CD4-positive, alpha-beta T cell (primary cell): ENCODE measurements at regions not wholly inside any gene's neighbourhood (a gene's known extent, or its start where the extent isn't known, plus 50 kb on each side); places are given as distances from the start of the nearest gene placed in this dataset.

ENCODE experiments used
- ATAC-seq: fragments of 200-7000 bp; cut with Tn5 transposase; one replicate; pipeline ENCODE4 v1.10.0; 2022; ENCODE audit warnings: mild to moderate bottlenecking; ENCODE audit not compliant: poor library complexity
- CTCF ChIA-PET: fragments of 350-600 bp; sonication (Branson Sonifier 250); formaldehyde crosslinking; loops from one replicate; lab custom pipeline; 2021; ENCODE audit warnings: antibody characterized with exemption, inconsistent platforms; lab: Charles Lee
- POLR2A ChIA-PET: fragments of 350-600 bp; sonication (Branson Sonifier 250); formaldehyde crosslinking; loops from one replicate; lab custom pipeline; 2021; ENCODE audit warnings: antibody characterized with exemption, inconsistent platforms; lab: Charles Lee
- DNase-seq, 14 experiments: peaks; one replicate each; pipeline ENCODE4 v3.0.0-alpha.2; 2013 to 2020; ENCODE audit warnings: mixed read lengths in 2 of 14
- H3K27ac ChIP-seq, 2 donors: one replicate each; pipeline versions ENCODE4 v1.5.1 to v1.7.0; 2013; ENCODE audit warnings: low read length in 2 of 2, low read depth in 1 of 2, mild to moderate bottlenecking in 1 of 2
- H3K27me3 ChIP-seq, 2 experiments: 1 replicate in 1 of 2; 2 replicates in 1 of 2; pipeline versions ENCODE4 v1.6.1 to v1.7.0; 2013; ENCODE audit warnings: low read length in 2 of 2, control low read depth in 1 of 2, mild to moderate bottlenecking in 1 of 2, moderate library complexity in 1 of 2; ENCODE audit not compliant: insufficient read depth in 2 of 2, control insufficient read depth in 1 of 2
- H3K36me3 ChIP-seq: one replicate; pipeline ENCODE4 v1.6.1; 2013; ENCODE audit warnings: low read length, control low read depth; ENCODE audit not compliant: insufficient read depth
- H3K4me1 ChIP-seq: one replicate; pipeline ENCODE4 v1.6.1; 2013; ENCODE audit warnings: low read length, control low read depth; ENCODE audit not compliant: insufficient read depth
- H3K4me3 ChIP-seq: one replicate; pipeline ENCODE4 v1.5.1; 2013; ENCODE audit warnings: mild to moderate bottlenecking, low read length, moderate library complexity
- H3K9me3 ChIP-seq, 2 experiments: 1 replicate in 1 of 2; 2 replicates in 1 of 2; pipeline versions ENCODE4 v1.6.1 to v1.7.0; 2013; ENCODE audit warnings: low read length in 2 of 2, mild to moderate bottlenecking in 2 of 2, control low read depth in 1 of 2, moderate library complexity in 1 of 2; ENCODE audit not compliant: control insufficient read depth in 1 of 2, insufficient read depth in 1 of 2
- H3K27ac Mint-ChIP-seq: one replicate; pipeline ENCODE4 v1.8.0; 2020; ENCODE audit warnings: mixed read lengths
- H3K27me3 Mint-ChIP-seq: one replicate; pipeline ENCODE4 v1.8.0; 2021; ENCODE audit warnings: mixed read lengths
- H3K36me3 Mint-ChIP-seq: one replicate; pipeline ENCODE4 v1.8.0; 2021; ENCODE audit warnings: low read depth, mixed read lengths
- H3K4me1 Mint-ChIP-seq: one replicate; pipeline ENCODE4 v1.8.0; 2021; ENCODE audit warnings: low read depth, mixed read lengths
- H3K4me3 Mint-ChIP-seq: one replicate; pipeline ENCODE4 v1.8.0; 2020; ENCODE audit warnings: mild to moderate bottlenecking, mixed read lengths
- H3K9me3 Mint-ChIP-seq: one replicate; pipeline ENCODE4 v1.8.0; 2020; ENCODE audit warnings: mixed read lengths
- CTCF ChIP-seq: fragments of 200-600 bp; IDR thresholded peaks from one replicate; pipeline ENCODE4 v1.8.0; 2022; ENCODE audit warnings: antibody characterized with exemption, mild to moderate bottlenecking
- intact Hi-C, 2 experiments: fragments of 100-400 bp; cut with DNase I in 1 of 2; cut with micrococcal nuclease in 1 of 2; formaldehyde crosslinking; loops; one replicate each; pipeline versions ENCODE4 v1.15.1 to v1.9.0; 2023 to 2025; cut with DNase I, micrococcal nuclease

DNA sequence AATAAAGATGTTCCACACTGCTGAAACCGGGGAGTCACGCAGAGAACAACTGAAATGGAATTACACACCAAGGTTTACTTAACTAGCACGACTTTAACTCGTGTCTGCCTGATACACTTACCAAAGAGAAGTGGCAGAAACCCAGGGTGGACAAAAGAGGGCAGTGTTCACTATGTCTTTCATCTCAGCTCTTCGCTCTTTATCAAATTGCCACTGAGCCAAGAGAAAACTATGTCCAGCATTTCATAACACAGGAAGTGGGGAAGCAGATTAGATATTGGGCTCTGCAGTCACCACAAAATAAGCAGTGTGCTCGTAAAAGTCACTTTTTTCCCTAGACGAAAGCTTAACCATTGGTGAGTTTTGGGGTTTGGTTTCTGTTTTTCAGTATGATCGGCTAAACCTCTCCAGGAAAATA lies 155.7 kb downstream of the CHIC2 start:
- ChIA-PET CTCF (interaction anchor here (0.6 to 2.4 kb wide), 3 partner anchors 324 to 472 kb away, joined by 3 to 15 read pairs (median 4); no protein-coding TSS in a partner anchor), POLR2A (interaction anchor here (0.7 kb wide), 1 partner anchor 325 kb away, joined by 3 read pairs; no protein-coding TSS in a partner anchor)

GRCh38 chr4:53907772-53908171 lies 156.6 kb downstream of the CHIC2 start:
- Mint-ChIP-seq H3K9me3 (no peaks in the 10 kb centered on the region), H3K4me1 (peaks cover 7% of the 10 kb centered on the region), H3K36me3 (no peaks in the 10 kb centered on the region), H3K27ac (no peak overlapping the region), H3K27me3 (peaks cover 77% of the 10 kb centered on the region), H3K4me3 (no peak overlapping the region)
- ChIA-PET POLR2A (no interaction called here), CTCF (interaction anchor here (2.4 kb wide), 1 partner anchor 327 kb away, joined by 15 read pairs; no protein-coding TSS in a partner anchor)
- Histone ChIP-seq H3K4me1 (peaks cover 6% of the 10 kb centered on the region), H3K27ac (no peak overlapping the region), H3K9me3 (no peaks in the 10 kb centered on the region), H3K4me3 (no peak overlapping the region), H3K36me3 (no peaks in the 10 kb centered on the region), H3K27me3 (peaks cover 11 to 23% of the 10 kb centered on the region in 2 experiments)
- DNase-seq (no peak), ATAC-seq (no peak)
- intact Hi-C loops, result no loop called here
- TF ChIP-seq CTCF, result no peak

More for the DNA sequence above, 155.7 kb downstream of the CHIC2 start:
- peaks cover 69% of the 10 kb centered on the region for H3K27me3 Mint-ChIP-seq
- intact Hi-C loops, result no loop called here
- H3K36me3 ChIP-seq, result no peaks in the 10 kb centered on the region
- no peak overlapping the region for H3K4me3 Mint-ChIP-seq
- no peaks in the 10 kb centered on the region for H3K9me3 ChIP-seq
- ATAC-seq (no peak), DNase-seq (peak in 3 of 14 experiments; percentile 37 to 55 (median 53))
- peak; percentile 32 for TF ChIP-seq CTCF
- H3K4me1 ChIP-seq, result peaks cover 6% of the 10 kb centered on the region
- H3K36me3 Mint-ChIP-seq, result no peaks in the 10 kb centered on the region
- no peaks in the 10 kb centered on the region for H3K9me3 Mint-ChIP-seq
- H3K27ac ChIP-seq, result no peak overlapping the region
- H3K27ac Mint-ChIP-seq, result no peak overlapping the region
- peaks cover 7% of the 10 kb centered on the region for H3K4me1 Mint-ChIP-seq
- H3K27me3 ChIP-seq, result peaks cover 11 to 23% of the 10 kb centered on the region in 2 experiments
- H3K4me3 ChIP-seq, result no peak overlapping the region

GRCh38 chr4:53906606-53907190 lies 157.7 kb downstream of the CHIC2 start:
- CTCF ChIA-PET, result no interaction called here
- H3K27me3 ChIP-seq, result peaks cover 11 to 23% of the 10 kb centered on the region in 2 experiments
- no peak for TF ChIP-seq CTCF
- no peaks in the 10 kb centered on the region for H3K36me3 ChIP-seq
- H3K4me1 ChIP-seq, result peaks cover 6% of the 10 kb centered on the region
- POLR2A ChIA-PET, result no interaction called here
- no peak overlapping the region for H3K4me3 ChIP-seq
- ATAC-seq, result no peak
- Mint-ChIP-seq H3K9me3 (no peaks in the 10 kb centered on the region), H3K4me3 (no peak overlapping the region), H3K27me3 (peaks cover 84% of the 10 kb centered on the region), H3K36me3 (no peaks in the 10 kb centered on the region), H3K27ac (no peak overlapping the region), H3K4me1 (peaks cover 7% of the 10 kb centered on the region)
- intact Hi-C loops, result no loop called here
- H3K27ac ChIP-seq, result no peak overlapping the region
- DNase-seq, result no peak
- no peaks in the 10 kb centered on the region for H3K9me3 ChIP-seq
